H1 (cell line): ENCODE measurements at regions not wholly inside any gene's neighbourhood (a gene's known extent, or its start where the extent isn't known, plus 50 kb on each side); places are given as distances from the start of the nearest gene placed in this dataset.

Experiments used
- CTCF ChIA-PET: fragments of 300-600 bp; sonication (Branson Sonifier 250); formaldehyde crosslinking; loops from one replicate; lab custom pipeline; 2021; ENCODE audit not compliant: partially characterized antibody; lab: Charles Lee
- POLR2A ChIA-PET: fragments of 300-600 bp; sonication (Branson Sonifier 250); formaldehyde crosslinking; loops from one replicate; lab custom pipeline; 2021; ENCODE audit warnings: inconsistent platforms; ENCODE audit not compliant: partially characterized antibody; lab: Charles Lee
- DNase-seq, 2 experiments: peaks; one replicate each; pipeline versions ENCODE4 v3.0.0 to v3.0.0-alpha.2; 2010 to 2022; ENCODE audit warnings: low spot score in 2 of 2, low read depth in 1 of 2, mixed read lengths in 1 of 2
- FAIRE-seq: peaks from 2 replicates; lab custom pipeline; 2011; peaks lifted over from hg19 to GRCh38; lab: Jason Lieb, UNC
- H2AFZ ChIP-seq: 2 replicates; pipeline ENCODE4 v1.8.1; 2012; ENCODE audit warnings: low read length, inconsistent platforms
- H2AK5ac ChIP-seq: 2 replicates; pipeline ENCODE4 v1.6.1; 2013; ENCODE audit warnings: low read depth, low read length
- H2BK120ac ChIP-seq: replicated peaks from 2 replicates; pipeline ENCODE3; 2013; ENCODE audit warnings: low read depth, low read length, inconsistent platforms
- H2BK12ac ChIP-seq: 2 replicates; pipeline ENCODE4 v1.6.1; 2013; ENCODE audit warnings: low read depth, low read length
- H2BK15ac ChIP-seq: 2 replicates; pipeline ENCODE4 v1.6.1; 2013; ENCODE audit warnings: low read length
- H2BK20ac ChIP-seq: 2 replicates; pipeline ENCODE4 v1.6.1; 2013; ENCODE audit warnings: low read length
- H2BK5ac ChIP-seq: 2 replicates; pipeline ENCODE4 v1.6.1; 2013; ENCODE audit warnings: low read depth, low read length
- H3K14ac ChIP-seq: 2 replicates; pipeline ENCODE4 v1.6.1; 2013; ENCODE audit warnings: inconsistent platforms; ENCODE audit not compliant: insufficient read length
- H3K18ac ChIP-seq: 2 replicates; pipeline ENCODE4 v1.6.1; 2013; ENCODE audit warnings: low read length; ENCODE audit errors: extremely low read depth
- H3K23ac ChIP-seq: 2 replicates; pipeline ENCODE4 v1.6.1; 2013; ENCODE audit warnings: inconsistent platforms; ENCODE audit not compliant: insufficient read length
- H3K23me2 ChIP-seq: 2 replicates; pipeline ENCODE4 v1.6.1; 2013; ENCODE audit warnings: low read depth, low read length
- H3K27ac ChIP-seq: 2 replicates; pipeline ENCODE4 v1.6.1; 2011; ENCODE audit warnings: low read depth, low read length, inconsistent platforms
- H3K27me3 ChIP-seq, 4 experiments: replicated peaks in 1 of 4; 1 replicate in 1 of 4; 2 replicates in 3 of 4; pipeline versions ENCODE4 v1.6.1 to v1.8.1; 2011 to 2013; ENCODE audit warnings: low read length in 3 of 4, mild to moderate bottlenecking in 3 of 4, inconsistent platforms in 2 of 4, mixed read lengths in 2 of 4, moderate library complexity in 1 of 4; ENCODE audit not compliant: control insufficient read depth in 3 of 4, insufficient read depth in 3 of 4; ENCODE audit errors: extremely low read depth in 1 of 4
- H3K36me3 ChIP-seq, 4 experiments: 2 replicates each; pipeline versions ENCODE4 v1.6.1 to v1.8.1; 2011 to 2013; ENCODE audit warnings: mild to moderate bottlenecking in 4 of 4, low read length in 3 of 4, moderate library complexity in 2 of 4, control low read depth in 1 of 4, inconsistent platforms in 1 of 4; ENCODE audit not compliant: insufficient read depth in 4 of 4, control insufficient read depth in 2 of 4
- H3K4ac ChIP-seq: replicated peaks from 2 replicates; pipeline ENCODE3; 2013; ENCODE audit warnings: low read length, low read depth, mixed read lengths, inconsistent platforms; ENCODE audit not compliant: insufficient read length
- H3K4me1 ChIP-seq, 4 experiments: replicated peaks in 1 of 4; 1 replicate in 1 of 4; 2 replicates in 3 of 4; pipeline versions ENCODE4 v1.6.1 to v1.8.1; 2011 to 2013; ENCODE audit warnings: low read length in 3 of 4, inconsistent platforms in 2 of 4, mixed read lengths in 1 of 4; ENCODE audit not compliant: insufficient read depth in 4 of 4, control insufficient read depth in 3 of 4
- H3K4me2 ChIP-seq, 2 experiments: 2 replicates each; pipeline versions ENCODE4 v1.6.1 to v1.8.1; 2011 to 2013; ENCODE audit warnings: low read depth in 2 of 2, low read length in 2 of 2, control low read depth in 1 of 2, inconsistent platforms in 1 of 2, mild to moderate bottlenecking in 1 of 2; ENCODE audit not compliant: insufficient read depth in 1 of 2
- H3K4me3 ChIP-seq, 4 experiments: fragments of 200-600, 300-600 bp in 1 of 4; sonication (generic), shearing (Covaris generic), sonication (Bioruptor Twin) in 1 of 4; 2 replicates each; pipeline versions ENCODE4 v1.5.1 to v1.8.1; 2011 to 2016; ENCODE audit warnings: low read length in 4 of 4, low read depth in 3 of 4, control low read depth in 2 of 4, inconsistent platforms in 2 of 4, mild to moderate bottlenecking in 2 of 4, mixed read lengths in 1 of 4, moderate library complexity in 1 of 4; ENCODE audit not compliant: insufficient read depth in 2 of 4; ENCODE audit errors: extremely low read depth in 1 of 4
- H3K56ac ChIP-seq: replicated peaks from 2 replicates; pipeline ENCODE3; 2013; ENCODE audit warnings: low read depth, mild to moderate bottlenecking, mixed read lengths, low read length, inconsistent platforms; ENCODE audit not compliant: insufficient read length
- H3K79me1 ChIP-seq: 2 replicates; pipeline ENCODE4 v1.6.1; 2013; ENCODE audit warnings: low read depth, low read length, control low read depth
- H3K79me2 ChIP-seq, 2 experiments: 2 replicates each; pipeline versions ENCODE4 v1.6.1 to v1.8.1; 2012 to 2013; ENCODE audit warnings: low read length in 2 of 2, mild to moderate bottlenecking in 2 of 2, inconsistent platforms in 1 of 2; ENCODE audit not compliant: insufficient read depth in 2 of 2, control insufficient read depth in 1 of 2
- H3K9ac ChIP-seq, 4 experiments: replicated peaks in 1 of 4; 1 replicate in 1 of 4; 2 replicates in 3 of 4; pipeline versions ENCODE4 v1.6.1 to v1.8.1; 2011 to 2013; ENCODE audit warnings: low read depth in 3 of 4, low read length in 3 of 4, control low read depth in 2 of 4, mild to moderate bottlenecking in 2 of 4, moderate library complexity in 2 of 4, inconsistent platforms in 1 of 4; ENCODE audit errors: extremely low read depth in 1 of 4
- H3K9me3 ChIP-seq, 2 experiments: 2 replicates each; pipeline versions ENCODE4 v1.6.1 to v1.8.1; 2012 to 2013; ENCODE audit warnings: mild to moderate bottlenecking in 2 of 2, moderate library complexity in 2 of 2, control low read depth in 1 of 2, inconsistent platforms in 1 of 2, low read depth in 1 of 2, low read length in 1 of 2, mixed read lengths in 1 of 2; ENCODE audit not compliant: insufficient read depth in 2 of 2
- H4K20me1 ChIP-seq, 2 experiments: replicated peaks in 1 of 2; 2 replicates each; pipeline versions ENCODE3 to v1.8.1; 2011 to 2013; ENCODE audit warnings: inconsistent platforms in 2 of 2, low read length in 2 of 2, mild to moderate bottlenecking in 1 of 2; ENCODE audit not compliant: insufficient read depth in 2 of 2, control insufficient read depth in 1 of 2
- H4K5ac ChIP-seq: 2 replicates; pipeline ENCODE4 v1.6.1; 2013; ENCODE audit warnings: low read length, low read depth, mixed read lengths, inconsistent platforms; ENCODE audit not compliant: insufficient read length
- H4K8ac ChIP-seq: 2 replicates; pipeline ENCODE4 v1.8.0; 2013; ENCODE audit warnings: mild to moderate bottlenecking, moderate library complexity, low read length, inconsistent platforms; ENCODE audit not compliant: insufficient read depth; ENCODE audit errors: extremely low read depth
- H4K91ac ChIP-seq: replicated peaks from 2 replicates; pipeline ENCODE3; 2013; ENCODE audit warnings: low read length, mixed read lengths, inconsistent platforms; ENCODE audit not compliant: insufficient read length
- MAX ChIP-seq: IDR thresholded peaks from 2 replicates; pipeline ENCODE4 v1.6.1; 2012; ENCODE audit warnings: inconsistent platforms
- WGBS, 2 experiments: shearing (Covaris generic) in 1 of 2; methylation state at CpG; one replicate each; pipeline versions ENCODE4 v1.1.6 to v1.1.7; 2013 to 2015; ENCODE audit warnings: low lambda C conversion rate in 2 of 2, mixed read lengths in 2 of 2, inconsistent platforms in 1 of 2, low coverage in 1 of 2, missing lambda C conversion rate in 1 of 2; ENCODE audit not compliant: insufficient replicate concordance in 2 of 2, insufficient coverage in 1 of 2, insufficient read length in 1 of 2; ENCODE audit errors: extremely low coverage in 1 of 2, missing lambda C conversion rate in 1 of 2; 5-methylcytosine and 5-hydroxymethylcytosine counted together

GRCh38 chr18:8478166-8478967 lies 130.9 kb upstream of the RAB12 start:
- no peak overlapping the region for H4K8ac ChIP-seq
- H3K9ac ChIP-seq, result no peak overlapping the region
- H2BK5ac ChIP-seq, result no peak overlapping the region
- H4K20me1 ChIP-seq, result no peaks in the 10 kb centered on the region
- H2BK120ac ChIP-seq, result no peak overlapping the region
- no peaks in the 10 kb centered on the region for H3K79me2 ChIP-seq
- no peaks in the 10 kb centered on the region; the same call in 1 of the 2 replicates for H3K23me2 ChIP-seq
- 56% methylated on average over 14 of the region's 14 CpGs; no CpG with 5 or more reads in 1 of the 2 experiments for WGBS, 2 experiments
- ChIA-PET POLR2A (no interaction called here), CTCF (interaction anchor here (0.5 to 6.5 kb wide), 50 partner anchors 9 to 1882 kb away, joined by 3 to 82 read pairs (median 4); no protein-coding TSS in a partner anchor)
- H2AK5ac ChIP-seq, result no peak overlapping the region
- H3K4me2 ChIP-seq, result no peak overlapping the region
- peak; percentile 28 for FAIRE-seq
- no peaks in the 10 kb centered on the region for H3K4me1 ChIP-seq
- H4K91ac ChIP-seq, result no peak overlapping the region
- H3K56ac ChIP-seq, result no peak overlapping the region
- H3K23ac ChIP-seq, result no peak overlapping the region
- no peaks in the 10 kb centered on the region for H3K27me3 ChIP-seq
- no peak overlapping the region for H2BK20ac ChIP-seq
- no peak overlapping the region for H3K14ac ChIP-seq
- DNase-seq, result peak; percentile 47 to 97
- H3K36me3 ChIP-seq, result no peaks in the 10 kb centered on the region
- no peak overlapping the region for H2BK12ac ChIP-seq
- no peak overlapping the region for H2AFZ ChIP-seq
- H3K4ac ChIP-seq, result no peak overlapping the region
- no peak overlapping the region for H3K4me3 ChIP-seq
- no peaks in the 10 kb centered on the region for H3K79me1 ChIP-seq
- no peak overlapping the region for H3K18ac ChIP-seq
- no peak overlapping the region for H4K5ac ChIP-seq
- no peaks in the 10 kb centered on the region for H3K9me3 ChIP-seq
- H3K27ac ChIP-seq, result no peak overlapping the region
- H2BK15ac ChIP-seq, result no peak overlapping the region
- peak; percentile 52 for TF ChIP-seq MAX
